HG03342 (cell line): ENCODE measurements at regions not wholly inside any gene's neighbourhood (a gene's known extent, or its start where the extent isn't known, plus 50 kb on each side); places are given as distances from the start of the nearest gene placed in this dataset.
"Not testable (repeated sequence)": the region's sequence is repeated elsewhere in the genome, so short reads cannot be mapped to it uniquely, and the experiment has no call there.

Source experiments
- ATAC-seq: cut with Tn5 transposase; IDR thresholded peaks from one replicate; pipeline ENCODE4 v1.9.1; 2021; ENCODE audit warnings: mild to moderate bottlenecking, moderate library complexity; ENCODE audit not compliant: unreplicated experiment

DNA sequence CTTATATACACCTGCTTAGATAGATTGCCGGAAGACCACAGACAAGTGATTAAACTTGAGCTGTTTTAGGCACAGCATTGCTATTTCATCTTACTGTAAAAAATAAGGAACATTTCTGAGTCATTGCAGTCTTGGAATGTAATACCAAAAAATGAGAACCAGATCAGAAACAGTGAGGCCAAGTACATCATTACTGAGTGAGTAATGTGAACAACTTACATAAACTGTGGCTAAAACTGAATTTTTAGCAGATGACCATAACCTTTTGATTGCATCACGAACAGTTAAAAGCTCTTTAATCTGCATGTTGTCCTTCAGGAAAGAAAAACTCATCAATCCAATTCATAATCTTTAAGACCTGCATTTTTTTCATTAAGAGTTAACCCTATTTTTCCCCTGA is 157.1 kb upstream of the FGF10 start:
- no peak for ATAC-seq

GRCh38 chr5:44543511-44543910 is 154.3 kb upstream of the FGF10 start:
- no peak for ATAC-seq

- ATAC-seq = no peak
Observed at GRCh38 chr5:44542470-44542869, 153.2 kb upstream of the FGF10 start.

GRCh38 chr5:44539602-44539919 is 150.3 kb upstream of the FGF10 start:
- ATAC-seq = no peak

DNA sequence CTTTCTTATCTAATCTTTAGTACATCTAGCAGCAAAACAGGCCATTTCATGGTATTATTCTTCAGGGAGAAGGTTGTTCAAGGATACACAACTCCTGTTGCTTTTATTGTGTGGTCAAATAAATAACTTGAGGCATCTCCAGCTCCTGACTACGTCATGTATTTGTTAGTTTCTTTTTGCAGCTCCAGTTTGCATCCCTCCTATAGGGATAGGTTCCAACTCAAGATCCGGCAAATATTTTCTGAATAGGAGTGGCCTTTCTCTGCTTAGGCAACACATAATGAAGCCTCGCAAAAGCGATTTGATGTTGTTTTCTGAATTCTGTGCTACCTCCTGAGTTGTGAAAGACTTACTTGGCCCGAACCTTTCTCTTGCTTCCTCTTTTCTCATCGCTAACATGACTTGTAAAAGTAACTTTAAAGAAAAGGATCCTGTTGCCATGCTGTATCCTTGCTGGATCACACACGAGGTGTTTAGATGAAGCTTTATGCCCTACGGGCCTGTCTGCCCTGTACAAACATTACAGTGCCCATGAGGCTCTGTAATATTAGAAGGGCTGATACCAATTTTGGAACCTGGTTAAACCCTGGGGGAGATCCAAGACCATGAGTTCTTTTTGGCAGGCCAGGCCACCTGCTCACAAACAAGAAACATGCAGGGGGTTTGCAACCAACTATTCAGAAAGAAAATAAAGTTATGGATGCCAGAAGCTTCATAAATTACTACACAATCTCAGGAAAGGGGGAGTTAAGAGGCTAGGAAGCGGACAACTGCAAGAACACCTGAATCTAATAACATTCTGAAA is 149.8 kb upstream of the FGF10 start:
- no peak for ATAC-seq

DNA sequence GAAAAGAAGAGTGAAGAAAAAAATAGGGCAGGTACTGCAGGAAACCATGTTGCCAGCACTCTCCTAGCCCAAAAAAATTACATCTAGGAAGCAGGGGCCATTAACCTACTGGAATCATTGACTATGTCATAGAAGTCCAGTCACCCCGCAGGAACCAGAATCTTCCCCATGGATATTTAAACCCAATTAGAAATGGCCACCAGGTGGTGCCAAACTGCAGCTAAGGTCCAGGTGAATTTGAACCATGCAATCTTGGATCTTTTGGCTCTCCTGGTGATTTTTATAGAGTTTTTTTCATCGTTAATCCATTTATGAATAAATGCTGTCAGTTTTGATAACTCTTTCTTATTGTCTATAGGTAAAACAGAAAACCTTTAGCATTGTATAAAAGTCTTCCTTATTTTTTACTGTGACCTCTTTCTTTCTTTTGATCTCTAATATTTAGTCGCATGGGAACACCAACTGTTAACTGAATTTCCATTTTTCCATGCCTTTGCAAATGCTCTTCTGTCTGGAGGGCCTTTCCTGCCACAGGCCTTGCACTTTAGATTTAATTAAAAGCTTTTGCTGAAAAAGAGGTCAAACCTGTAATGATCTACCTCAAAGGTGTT is 147.5 kb upstream of the FGF10 start:
- peak; percentile 68 for ATAC-seq

- ATAC-seq = no peak
Observed at GRCh38 chr5:44535621-44536020, 146.4 kb upstream of the FGF10 start.

DNA sequence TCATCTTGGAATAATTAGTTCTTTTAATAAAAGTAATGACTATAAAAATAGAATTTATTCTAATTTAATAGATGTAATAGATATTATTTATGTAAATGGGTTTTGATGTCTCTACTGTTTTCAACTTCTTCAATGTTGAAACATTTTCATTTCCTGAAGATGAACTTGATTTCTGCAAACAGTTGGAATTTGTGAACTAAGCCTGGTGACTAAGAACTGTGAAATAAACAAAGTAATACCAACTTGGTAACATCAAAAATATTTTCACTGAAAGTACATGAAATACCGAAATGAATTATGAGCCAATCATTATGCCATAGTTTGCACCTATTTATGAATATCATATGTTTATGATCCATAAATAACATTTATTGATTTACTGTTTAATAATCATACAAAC is 143.8 kb upstream of the FGF10 start:
- no peak for ATAC-seq

DNA sequence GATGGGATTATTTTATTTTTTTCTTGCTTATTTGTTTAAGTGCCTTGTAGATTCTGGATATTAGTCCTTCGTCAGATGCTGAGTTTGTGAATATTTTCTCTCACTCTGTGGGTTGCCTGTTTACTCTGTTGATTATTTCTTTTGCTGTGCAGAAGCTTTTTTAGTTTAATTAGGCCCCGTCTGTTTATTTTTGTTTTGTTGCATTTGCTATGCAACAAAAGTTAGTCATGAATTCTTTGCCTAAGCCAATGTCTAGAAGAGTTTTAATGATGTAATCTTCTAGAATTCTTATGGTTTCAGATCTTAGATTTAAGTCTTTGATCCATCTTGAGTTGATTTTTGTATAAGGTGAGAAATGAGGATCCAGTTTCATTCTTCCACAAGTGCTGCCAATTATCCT is 142.5 kb upstream of the FGF10 start:
- ATAC-seq = not testable (repeated sequence)

DNA sequence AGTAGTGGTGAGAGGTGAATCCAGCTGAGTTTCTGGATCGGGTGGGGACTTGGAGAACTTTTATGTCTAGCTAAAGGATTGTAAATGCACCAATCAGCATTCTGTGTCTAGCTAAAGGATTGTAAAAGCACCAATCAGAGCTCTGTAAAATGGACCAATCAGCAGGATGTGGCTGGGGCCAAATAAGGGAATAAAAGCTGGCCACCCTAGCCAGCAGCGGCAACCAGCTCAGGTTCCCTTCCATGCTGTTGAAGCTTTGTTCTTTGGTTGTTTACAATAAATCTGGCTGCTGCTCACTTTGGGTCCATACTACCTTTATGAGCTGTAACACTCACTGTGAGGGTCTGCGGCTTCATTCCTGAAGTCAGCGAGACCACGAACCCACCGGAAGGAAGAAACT is 141.6 kb upstream of the FGF10 start:
- not testable (repeated sequence) for ATAC-seq

DNA sequence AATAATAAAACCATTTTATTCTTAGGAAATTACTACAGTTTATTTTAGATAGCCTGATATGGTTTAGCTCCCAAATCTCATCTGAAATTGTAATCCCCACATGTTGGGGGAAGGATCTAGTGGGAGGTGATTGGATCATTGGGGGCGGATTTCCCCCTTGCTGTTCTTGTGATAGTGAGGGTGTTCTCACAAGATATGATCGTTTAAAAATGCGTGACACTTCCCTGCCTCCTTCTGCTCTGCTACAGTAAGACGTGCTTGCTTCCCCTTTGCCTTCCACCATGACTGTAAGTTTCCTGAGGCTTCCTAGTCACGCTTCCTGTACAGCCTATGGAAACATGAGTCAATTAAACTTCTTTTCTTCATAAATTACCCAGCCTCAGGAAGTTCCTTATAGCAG is 122.4 kb upstream of the FGF10 start:
- no peak for ATAC-seq

DNA sequence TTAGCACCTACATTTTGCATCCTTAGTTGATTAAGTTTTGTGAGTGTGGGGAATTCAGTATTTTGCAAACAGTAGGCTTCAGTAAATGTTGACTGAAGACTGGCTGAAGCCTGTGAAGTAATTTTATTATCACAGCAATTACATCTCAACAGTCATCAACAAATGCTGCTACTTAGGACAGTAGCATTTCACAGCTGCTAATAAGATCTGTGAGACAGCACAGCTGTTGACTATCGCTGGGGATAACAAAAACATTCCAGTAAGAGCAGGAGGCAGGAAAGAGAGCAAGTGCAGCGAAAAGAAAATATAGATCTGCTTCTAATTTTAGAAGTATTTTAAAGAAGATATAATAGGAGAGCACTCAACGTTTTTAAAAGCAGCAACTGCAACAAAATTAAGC is 117.3 kb upstream of the FGF10 start:
- no peak for ATAC-seq

DNA sequence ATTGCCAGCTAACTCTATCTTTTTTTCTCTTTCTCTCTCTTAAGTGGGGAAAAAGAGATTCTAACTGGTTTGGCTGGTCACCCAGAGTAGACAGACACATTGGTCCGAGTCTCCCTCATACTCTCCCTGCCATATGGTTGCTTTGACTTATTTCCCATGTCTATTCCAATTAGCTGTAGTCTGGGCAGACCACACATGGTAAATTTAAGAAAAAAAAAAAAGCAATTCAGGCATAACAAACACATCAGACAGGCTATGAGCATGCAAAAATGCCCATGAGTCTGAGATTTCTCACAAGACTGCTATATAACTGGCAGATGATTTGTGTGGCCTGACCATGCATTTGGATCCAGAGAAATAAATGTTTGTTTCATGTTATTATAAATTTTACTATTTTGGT is 110.2 kb upstream of the FGF10 start:
- no peak for ATAC-seq

DNA sequence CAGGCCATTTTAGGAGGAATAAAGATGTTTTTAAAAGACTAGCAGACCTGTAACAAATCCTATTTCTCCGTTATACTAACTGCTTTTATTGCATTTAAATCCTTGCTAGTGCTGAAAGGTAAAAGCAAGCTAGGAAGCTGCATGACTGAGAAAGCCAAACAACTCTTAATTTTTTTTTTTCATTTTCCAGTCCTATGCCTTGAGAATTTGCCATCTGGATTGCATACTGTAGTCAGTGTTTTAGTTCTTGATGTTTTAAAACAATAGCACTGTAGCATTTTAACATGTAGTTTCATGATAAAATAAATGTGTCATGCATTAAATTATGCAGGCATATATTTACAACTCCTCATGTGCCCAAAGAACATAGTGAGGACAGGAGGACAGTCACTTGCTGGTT is 108.4 kb upstream of the FGF10 start:
- no peak for ATAC-seq

DNA sequence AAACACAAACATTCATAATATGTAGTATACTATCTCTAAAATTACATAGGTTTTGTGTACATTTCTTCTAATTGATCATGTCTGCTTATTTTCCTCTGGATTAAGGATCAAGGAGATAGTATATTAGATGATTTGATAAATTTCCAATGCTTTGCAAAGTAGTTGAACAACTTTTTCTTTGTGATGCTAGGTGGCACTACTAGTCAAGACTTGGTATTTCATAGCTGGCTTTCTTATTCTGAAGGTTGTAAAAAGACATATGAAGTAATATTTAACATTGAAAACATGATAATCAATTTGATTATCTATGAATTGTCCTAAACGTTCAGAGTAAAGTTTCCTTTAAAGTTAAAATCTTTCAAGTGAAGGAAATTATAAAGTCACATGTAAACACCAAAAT is 106.1 kb upstream of the FGF10 start:
- ATAC-seq = no peak

DNA sequence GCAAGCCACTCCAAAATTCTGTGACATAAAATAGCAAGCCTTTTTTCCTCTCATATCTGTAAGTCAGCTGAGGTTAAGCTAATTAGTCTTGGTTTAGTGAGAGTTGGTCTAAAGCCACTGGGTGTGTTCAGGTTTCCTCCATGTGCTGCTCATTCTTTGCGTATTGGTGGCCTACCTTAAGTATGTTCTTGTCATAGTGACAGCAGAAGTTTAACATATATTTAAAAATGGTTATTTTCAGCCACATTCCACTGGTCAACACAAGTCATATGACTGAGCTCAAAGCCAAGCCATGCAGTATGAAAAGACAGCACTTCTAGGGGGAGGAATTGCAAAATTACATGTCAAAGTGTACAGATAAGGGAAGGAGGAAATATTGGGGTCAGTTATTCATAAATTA is 100.5 kb upstream of the FGF10 start:
- no peak for ATAC-seq

DNA sequence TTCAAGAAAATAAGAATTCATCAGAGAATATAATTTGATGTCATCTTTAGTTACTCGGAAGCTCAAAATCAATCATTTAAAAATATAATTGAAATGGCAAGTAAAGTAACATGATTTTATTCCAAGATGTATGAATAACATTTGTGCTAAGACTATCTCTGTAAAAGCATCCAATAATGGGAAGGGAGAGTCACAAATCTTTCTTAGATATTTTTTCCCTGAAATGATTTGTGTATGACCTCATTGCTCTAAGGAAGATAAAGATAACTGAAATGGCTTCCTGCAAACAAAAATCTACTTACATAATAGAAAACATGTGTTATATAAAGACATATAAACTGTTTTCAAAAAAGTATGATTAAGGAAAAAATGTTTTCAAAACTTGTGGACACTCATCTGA is 97.4 kb upstream of the FGF10 start:
- no peak for ATAC-seq

GRCh38 chr5:44454002-44454401 is 64.8 kb upstream of the FGF10 start:
- no peak for ATAC-seq

DNA sequence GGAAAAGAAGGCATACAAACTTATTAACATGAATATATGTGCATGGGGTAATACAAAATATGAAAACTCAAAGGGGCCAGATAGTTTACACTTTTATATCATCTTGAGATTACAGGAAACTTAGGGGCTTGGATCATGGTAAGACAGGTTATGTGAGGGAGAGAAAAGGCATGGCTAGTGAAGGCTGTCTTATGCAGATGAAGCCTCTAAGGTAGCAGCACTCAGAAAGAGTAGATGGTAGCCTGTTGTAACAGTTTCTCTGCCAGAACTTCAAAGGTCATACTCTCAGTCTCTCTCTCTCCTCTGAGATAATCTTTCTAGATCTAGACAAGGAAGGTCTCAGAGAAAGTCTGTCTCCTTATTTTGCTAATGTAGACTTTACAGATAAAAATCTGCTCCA is 57.2 kb upstream of the FGF10 start:
- ATAC-seq = no peak

GRCh38 chr5:44443172-44443571 is 54.0 kb upstream of the FGF10 start:
- no peak for ATAC-seq

GRCh38 chr5:44441460-44441859 is 52.2 kb upstream of the FGF10 start:
- ATAC-seq = no peak

GRCh38 chr5:44440186-44440585 is 51.0 kb upstream of the FGF10 start:
- ATAC-seq = no peak
